ENCODE measurements at regions not wholly inside any gene's neighbourhood (a gene's known extent, or its start where the extent isn't known, plus 50 kb on each side); places are given as distances from the start of the nearest gene placed in this dataset.

GRCh38 chr5:8362495-8362894, 493.5 kb downstream of the MTRR start:
- Histone ChIP-seq H3K79me2 (ENCODE audit: insufficient read depth, low read length) (no peaks in the 10 kb centered on the region), H3K4me3 (ENCODE audit: insufficient read depth, low read length, poor library complexity, severe bottlenecking) (no peak overlapping the region), H3K9ac (ENCODE audit: low read length) (no peak overlapping the region), H3K9me2 (replicated peaks; ENCODE audit: insufficient read depth, low read length) (no peaks in the 10 kb centered on the region), H3K27me3 (ENCODE audit: low read length) (no peaks in the 10 kb centered on the region), H4K20me1 (ENCODE audit: low read depth, low read length) (no peaks in the 10 kb centered on the region), H2AFZ (ENCODE audit: low read depth, low read length, severe bottlenecking) (no peak overlapping the region), H3K4me2 (ENCODE audit: low read depth, low read length, poor library complexity, severe bottlenecking) (no peak overlapping the region), H3F3A (ENCODE audit: insufficient read depth) (no peaks in the 10 kb centered on the region), H3K36me3 (ENCODE audit: low read length) (no peaks in the 10 kb centered on the region), H3K27ac (ENCODE audit: low read depth, low read length) (no peak overlapping the region), H3K9me3 (ENCODE audit: insufficient read depth, low read length) (no peaks in the 10 kb centered on the region)
- TF ChIP-seq CTCF (IDR thresholded peaks at IDR 0.05; ENCODE audit: insufficient read depth, low read length, poor library complexity, severe bottlenecking) = no peak
- no peak for TF ChIP-seq EZH2phosphoT487 (conservative IDR thresholded peaks at IDR 0.05; ENCODE audit: low read length)

- H3K27me3 ChIP-seq (ENCODE audit: low read length) = no peaks in the 10 kb centered on the region
- no peak overlapping the region for H3K27ac ChIP-seq (ENCODE audit: low read depth, low read length)
- H3K9ac ChIP-seq (ENCODE audit: low read length) = no peak overlapping the region
- TF ChIP-seq CTCF (IDR thresholded peaks at IDR 0.05; ENCODE audit: insufficient read depth, low read length, poor library complexity, severe bottlenecking) (no peak), EZH2phosphoT487 (conservative IDR thresholded peaks at IDR 0.05; ENCODE audit: low read length) (no peak)
- H3K79me2 ChIP-seq (ENCODE audit: insufficient read depth, low read length) = no peaks in the 10 kb centered on the region
- no peaks in the 10 kb centered on the region for H3K9me3 ChIP-seq (ENCODE audit: insufficient read depth, low read length)
- H3K4me3 ChIP-seq (ENCODE audit: insufficient read depth, low read length, poor library complexity, severe bottlenecking) = no peak overlapping the region
- no peak overlapping the region for H2AFZ ChIP-seq (ENCODE audit: low read depth, low read length, severe bottlenecking)
- H4K20me1 ChIP-seq (ENCODE audit: low read depth, low read length) = no peaks in the 10 kb centered on the region
- no peak overlapping the region for H3K4me2 ChIP-seq (ENCODE audit: low read depth, low read length, poor library complexity, severe bottlenecking)
- H3K9me2 ChIP-seq (replicated peaks; ENCODE audit: insufficient read depth, low read length) = no peaks in the 10 kb centered on the region
- H3K36me3 ChIP-seq (ENCODE audit: low read length) = no peaks in the 10 kb centered on the region
- H3F3A ChIP-seq (ENCODE audit: insufficient read depth) = no peaks in the 10 kb centered on the region
These were observed 494.2 kb downstream of the MTRR start for GRCh38 chr5:8363138-8363537.

GRCh38 chr5:8366266-8366665, 497.3 kb downstream of the MTRR start:
- Histone ChIP-seq H3F3A (ENCODE audit: insufficient read depth) (no peaks in the 10 kb centered on the region), H2AFZ (ENCODE audit: low read depth, low read length, severe bottlenecking) (no peak overlapping the region), H3K9ac (ENCODE audit: low read length) (no peak overlapping the region), H3K27ac (ENCODE audit: low read depth, low read length) (no peak overlapping the region), H3K4me2 (ENCODE audit: low read depth, low read length, poor library complexity, severe bottlenecking) (no peak overlapping the region), H3K27me3 (ENCODE audit: low read length) (no peaks in the 10 kb centered on the region), H3K9me2 (replicated peaks; ENCODE audit: insufficient read depth, low read length) (no peaks in the 10 kb centered on the region), H3K79me2 (ENCODE audit: insufficient read depth, low read length) (no peaks in the 10 kb centered on the region), H3K9me3 (ENCODE audit: insufficient read depth, low read length) (no peaks in the 10 kb centered on the region), H4K20me1 (ENCODE audit: low read depth, low read length) (no peaks in the 10 kb centered on the region), H3K4me3 (ENCODE audit: insufficient read depth, low read length, poor library complexity, severe bottlenecking) (no peak overlapping the region), H3K36me3 (ENCODE audit: low read length) (no peaks in the 10 kb centered on the region)
- TF ChIP-seq CTCF (IDR thresholded peaks at IDR 0.05; ENCODE audit: insufficient read depth, low read length, poor library complexity, severe bottlenecking) (no peak), EZH2phosphoT487 (conservative IDR thresholded peaks at IDR 0.05; ENCODE audit: low read length) (no peak)

- Histone ChIP-seq H3K27ac (ENCODE audit: low read depth, low read length) (no peak overlapping the region), H3K9ac (ENCODE audit: low read length) (no peak overlapping the region), H3K4me3 (ENCODE audit: insufficient read depth, low read length, poor library complexity, severe bottlenecking) (no peak overlapping the region), H3K27me3 (ENCODE audit: low read length) (no peaks in the 10 kb centered on the region), H3F3A (ENCODE audit: insufficient read depth) (no peaks in the 10 kb centered on the region), H3K4me2 (ENCODE audit: low read depth, low read length, poor library complexity, severe bottlenecking) (no peak overlapping the region), H4K20me1 (ENCODE audit: low read depth, low read length) (no peaks in the 10 kb centered on the region), H3K9me3 (ENCODE audit: insufficient read depth, low read length) (no peaks in the 10 kb centered on the region), H2AFZ (ENCODE audit: low read depth, low read length, severe bottlenecking) (no peak overlapping the region), H3K36me3 (ENCODE audit: low read length) (no peaks in the 10 kb centered on the region), H3K79me2 (ENCODE audit: insufficient read depth, low read length) (no peaks in the 10 kb centered on the region), H3K9me2 (replicated peaks; ENCODE audit: insufficient read depth, low read length) (no peaks in the 10 kb centered on the region)
- no peak for TF ChIP-seq CTCF (IDR thresholded peaks at IDR 0.05; ENCODE audit: insufficient read depth, low read length, poor library complexity, severe bottlenecking)
- no peak for TF ChIP-seq EZH2phosphoT487 (conservative IDR thresholded peaks at IDR 0.05; ENCODE audit: low read length)
These were observed 507.5 kb downstream of the MTRR start for GRCh38 chr5:8376478-8376877.
